ENCODE measurements at regions not wholly inside any gene's neighbourhood (a gene's known extent, or its start where the extent isn't known, plus 50 kb on each side); places are given as distances from the start of the nearest gene placed in this dataset.

DNA sequence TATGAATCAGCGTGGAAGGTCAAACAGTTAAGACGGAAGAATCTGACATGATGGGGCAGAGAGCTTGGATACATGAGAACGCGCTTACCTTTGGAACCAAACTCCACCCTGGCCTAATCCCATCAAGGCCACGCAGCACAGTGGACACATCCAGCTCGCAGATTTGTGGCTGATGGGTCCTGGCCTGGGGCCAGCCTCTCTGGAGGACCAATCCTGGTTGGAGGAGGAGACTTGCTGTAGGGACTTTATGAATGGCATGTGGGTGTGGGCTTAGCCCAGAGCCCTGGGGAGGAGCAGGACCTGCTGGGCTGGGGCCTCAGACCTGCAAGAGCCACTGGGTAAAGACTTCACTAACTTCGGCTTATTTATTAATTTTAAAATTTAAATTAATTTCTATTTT, 73.4 kb upstream of the ANKRD34C start:
- no peak for TF ChIP-seq EP300 (conservative IDR thresholded peaks at IDR 0.05; ENCODE audit: poor library complexity, severe bottlenecking)
- no peak for TF ChIP-seq SMC3 (conservative IDR thresholded peaks at IDR 0.05; ENCODE audit: poor library complexity)
- no peak for TF ChIP-seq POLR2AphosphoS5 (IDR thresholded peaks at IDR 0.05)
- no peak for TF ChIP-seq CTCF (IDR thresholded peaks at IDR 0.05; ENCODE audit: poor library complexity, severe bottlenecking)

Data from neural cell (in vitro differentiated cells).